HCT116 (cell line): ENCODE measurements at regions not wholly inside any gene's neighbourhood (a gene's known extent, or its start where the extent isn't known, plus 50 kb on each side); places are given as distances from the start of the nearest gene placed in this dataset.

ENCODE experiments used
- CTCF ChIP-seq, 3 experiments: fragments of 200-600 bp in 1 of 3; sonication (generic) in 1 of 3; IDR thresholded peaks in 2 of 3; conservative IDR thresholded peaks in 1 of 3; 2 replicates each; pipeline ENCODE4 v1.5.1; 2012 to 2017; ENCODE audit warnings: low read depth in 2 of 3, low read length in 2 of 3, antibody characterized with exemption in 1 of 3, borderline replicate concordance in 1 of 3, control low read depth in 1 of 3, mild to moderate bottlenecking in 1 of 3, mixed read lengths in 1 of 3, mixed run types in 1 of 3, moderate library complexity in 1 of 3; ENCODE audit not compliant: insufficient read depth in 1 of 3
- EGR1 ChIP-seq: IDR thresholded peaks from 2 replicates; pipeline ENCODE4 v1.6.1; 2012; ENCODE audit warnings: low read depth
- EZH2 ChIP-seq: fragments of 200-600 bp; sonication (generic); IDR thresholded peaks from 2 replicates; pipeline ENCODE4 v1.6.1; 2017; ENCODE audit warnings: antibody characterized with exemption, mixed run types
- EZH2phosphoT487 ChIP-seq: fragments of 200-600 bp; IDR thresholded peaks from 2 replicates; pipeline ENCODE4 v1.6.1; 2018; ENCODE audit warnings: antibody characterized with exemption, borderline replicate concordance
- JUND ChIP-seq: IDR thresholded peaks from 2 replicates; pipeline ENCODE4 v1.6.1; 2012
- POLR2A ChIP-seq: IDR thresholded peaks from 2 replicates; pipeline ENCODE4 v1.7.0; 2011; ENCODE audit warnings: borderline replicate concordance; ENCODE audit not compliant: insufficient read depth, insufficient read length; ENCODE audit errors: extremely low read depth
- POLR2AphosphoS5 ChIP-seq: IDR thresholded peaks from 2 replicates; pipeline ENCODE4 v1.6.1; 2011; ENCODE audit warnings: mild to moderate bottlenecking, low read depth, low read length, moderate library complexity
- RAD21 ChIP-seq: IDR thresholded peaks from 2 replicates; pipeline ENCODE4 v1.6.1; 2012; ENCODE audit warnings: low read depth, mild to moderate bottlenecking
- SIN3A ChIP-seq: IDR thresholded peaks from 2 replicates; pipeline ENCODE4 v1.6.1; 2012; ENCODE audit warnings: low read depth
- SRF ChIP-seq: IDR thresholded peaks from 2 replicates; pipeline ENCODE4 v1.6.1; 2012; ENCODE audit warnings: low read depth
- ZFX ChIP-seq: fragments of 450-650 bp; IDR thresholded peaks from 2 replicates; pipeline ENCODE4 v1.6.1; 2017

- no peak for TF ChIP-seq ZFX
- TF ChIP-seq CTCF (IDR thresholded peaks at IDR 0.05 in 2 of 3, conservative IDR thresholded peaks at IDR 0.05 in 1 of 3; ENCODE audit: borderline replicate concordance in 1 of 3, insufficient read depth in 1 of 3, low read depth in 2 of 3, low read length in 2 of 3) = no peak
- TF ChIP-seq EGR1 = peak; percentile 22; the same call in 1 of the 2 replicates
- no peak for TF ChIP-seq RAD21
- TF ChIP-seq EZH2phosphoT487 = no peak
- TF ChIP-seq EZH2 = no peak
- no peak for TF ChIP-seq POLR2AphosphoS5
- TF ChIP-seq POLR2A = no peak
- TF ChIP-seq SIN3A = no peak; the same call in 1 of the 2 replicates
- peak; percentile 74 for TF ChIP-seq JUND
- peak; percentile 83; the same call in 1 of the 2 replicates for TF ChIP-seq SRF
Measured at GRCh38 chr4:74543231-74543781, 98.4 kb downstream of the AREG start.
